Panc1 (cell line): ENCODE measurements at regions not wholly inside any gene's neighbourhood (a gene's known extent, or its start where the extent isn't known, plus 50 kb on each side); places are given as distances from the start of the nearest gene placed in this dataset.

Experiments used
- ATAC-seq: fragments of 200-7000 bp; cut with Tn5 transposase; 2 replicates; pipeline ENCODE4 v1.9.1; 2020; ENCODE audit warnings: mild to moderate bottlenecking, moderate library complexity
- BruUV-seq: library from RNA; stranded (reverse); fragments of 400-500 nt; replicated peaks from 2 replicates; lab custom pipeline; 2021; lab: Mats Ljungman, UMichigan
- CTCF ChIA-PET: fragments of 300-600 bp; sonication (Branson Sonifier 250); formaldehyde crosslinking; loops from one replicate; lab custom pipeline; 2022; ENCODE audit warnings: antibody characterized with exemption; lab: Charles Lee
- POLR2A ChIA-PET: fragments of 300-600 bp; sonication (Branson Sonifier 250); formaldehyde crosslinking; loops from one replicate; lab custom pipeline; 2022; ENCODE audit warnings: antibody characterized with exemption; lab: Charles Lee
- DNase-seq: peaks from one replicate; pipeline ENCODE4 v3.0.0-alpha.2; 2010; ENCODE audit warnings: low read depth, low spot score
- H3K27ac ChIP-seq: 2 replicates; pipeline ENCODE4 v1.5.1; 2011; ENCODE audit warnings: mild to moderate bottlenecking, low read length, inconsistent platforms
- H3K27me3 ChIP-seq: fragments of 200-500 bp; sonication (Bioruptor generic); 2 replicates; pipeline ENCODE4 v1.6.0; 2014; ENCODE audit warnings: low read length, inconsistent platforms; ENCODE audit not compliant: control insufficient read depth, insufficient read depth
- H3K36me3 ChIP-seq: fragments of 200-500 bp; sonication (Bioruptor generic); 2 replicates; pipeline ENCODE4 v1.5.1; 2014; ENCODE audit warnings: inconsistent platforms, mild to moderate bottlenecking, low read length, moderate library complexity; ENCODE audit not compliant: control insufficient read depth, insufficient read depth
- H3K4me1 ChIP-seq: 2 replicates; pipeline ENCODE4 v1.5.1; 2011; ENCODE audit warnings: inconsistent platforms, mild to moderate bottlenecking, low read length, moderate library complexity; ENCODE audit not compliant: control insufficient read depth, insufficient read depth
- H3K4me3 ChIP-seq, 2 experiments: 2 replicates each; pipeline ENCODE4 v1.5.1; 2011 to 2012; ENCODE audit warnings: low read depth in 2 of 2, low read length in 2 of 2, mild to moderate bottlenecking in 2 of 2, inconsistent platforms in 1 of 2, moderate library complexity in 1 of 2
- H3K9me3 ChIP-seq: fragments of 200-500 bp; sonication (Bioruptor generic); 2 replicates; pipeline ENCODE4 v1.5.1; 2014; ENCODE audit warnings: low read depth, mild to moderate bottlenecking, inconsistent platforms, low read length, moderate library complexity; ENCODE audit not compliant: control insufficient read depth, insufficient read depth
- POLR2AphosphoS5 ChIP-seq: IDR thresholded peaks from 2 replicates; pipeline ENCODE4 v1.6.1; 2012; ENCODE audit warnings: mild to moderate bottlenecking, low read depth, low read length, moderate library complexity
- SIN3A ChIP-seq: IDR thresholded peaks from 2 replicates; pipeline ENCODE4 v1.6.1; 2012; ENCODE audit warnings: low read depth, mild to moderate bottlenecking, low read length, moderate library complexity, borderline replicate concordance; ENCODE audit not compliant: insufficient read depth
- TCF7L2 ChIP-seq: IDR thresholded peaks from 2 replicates; pipeline ENCODE4 v1.6.1; 2011; ENCODE audit warnings: mild to moderate bottlenecking, low read depth, low read length, inconsistent platforms
- in situ Hi-C: cut with HindIII; loops from 2 replicates; pipeline ENCODE4 v1.10.0; 2016; ENCODE audit warnings: low sequenced_read_pairs, low pct_unique_long_range_greater_than_20kb
- intact Hi-C: fragments of 100-400 bp; cut with micrococcal nuclease; formaldehyde crosslinking; loops from one replicate; pipeline ENCODE4 v1.10.0; 2022; ENCODE audit not compliant: unreplicated experiment
- TF ChIP-seq, protein P1 (sequence below), 2 experiments: IDR thresholded peaks; 2 replicates each; pipeline ENCODE4 v1.6.1; 2011 to 2012; ENCODE audit warnings: low read depth in 2 of 2, control low read depth in 1 of 2, low read length in 1 of 2, mild to moderate bottlenecking in 1 of 2, moderate library complexity in 1 of 2; ENCODE audit not compliant: insufficient read depth in 1 of 2
- TF ChIP-seq, protein P2 (sequence below): fragments of 450-650 bp; IDR thresholded peaks from 2 replicates; pipeline ENCODE4 v1.5.1; 2017; ENCODE audit warnings: mild to moderate bottlenecking

DNA sequence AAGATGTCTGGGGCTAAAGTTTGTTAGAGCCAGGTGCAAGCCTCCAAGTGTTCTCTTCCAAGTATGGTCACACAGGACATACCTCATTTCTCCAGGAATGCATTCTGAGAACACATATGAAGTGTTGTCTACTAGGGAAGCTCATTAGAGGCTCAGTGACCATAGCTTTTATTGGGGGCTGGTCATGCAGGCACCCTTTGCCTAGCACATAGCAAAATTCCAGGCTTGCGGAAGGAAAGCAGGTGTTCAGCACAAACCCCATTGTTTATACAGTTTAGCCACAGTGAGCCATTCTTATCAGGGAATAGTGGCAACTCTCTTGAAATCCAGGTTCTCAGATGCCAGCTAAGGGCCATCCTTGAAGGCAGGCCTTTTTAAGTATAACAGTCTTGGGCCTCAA, 112.1 kb upstream of the XIST start:
- POLR2A ChIA-PET, result no interaction called here
- intact Hi-C loops, result no loop called here
- Histone ChIP-seq H3K9me3 (no peaks in the 10 kb centered on the region), H3K36me3 (no peaks in the 10 kb centered on the region), H3K4me3 (no peak overlapping the region), H3K27me3 (no peaks in the 10 kb centered on the region), H3K27ac (no peak overlapping the region), H3K4me1 (no peaks in the 10 kb centered on the region)
- no peak for DNase-seq
- no peak for TF ChIP-seq SIN3A
- TF ChIP-seq POLR2AphosphoS5, result no peak
- TF ChIP-seq, protein P1, sequence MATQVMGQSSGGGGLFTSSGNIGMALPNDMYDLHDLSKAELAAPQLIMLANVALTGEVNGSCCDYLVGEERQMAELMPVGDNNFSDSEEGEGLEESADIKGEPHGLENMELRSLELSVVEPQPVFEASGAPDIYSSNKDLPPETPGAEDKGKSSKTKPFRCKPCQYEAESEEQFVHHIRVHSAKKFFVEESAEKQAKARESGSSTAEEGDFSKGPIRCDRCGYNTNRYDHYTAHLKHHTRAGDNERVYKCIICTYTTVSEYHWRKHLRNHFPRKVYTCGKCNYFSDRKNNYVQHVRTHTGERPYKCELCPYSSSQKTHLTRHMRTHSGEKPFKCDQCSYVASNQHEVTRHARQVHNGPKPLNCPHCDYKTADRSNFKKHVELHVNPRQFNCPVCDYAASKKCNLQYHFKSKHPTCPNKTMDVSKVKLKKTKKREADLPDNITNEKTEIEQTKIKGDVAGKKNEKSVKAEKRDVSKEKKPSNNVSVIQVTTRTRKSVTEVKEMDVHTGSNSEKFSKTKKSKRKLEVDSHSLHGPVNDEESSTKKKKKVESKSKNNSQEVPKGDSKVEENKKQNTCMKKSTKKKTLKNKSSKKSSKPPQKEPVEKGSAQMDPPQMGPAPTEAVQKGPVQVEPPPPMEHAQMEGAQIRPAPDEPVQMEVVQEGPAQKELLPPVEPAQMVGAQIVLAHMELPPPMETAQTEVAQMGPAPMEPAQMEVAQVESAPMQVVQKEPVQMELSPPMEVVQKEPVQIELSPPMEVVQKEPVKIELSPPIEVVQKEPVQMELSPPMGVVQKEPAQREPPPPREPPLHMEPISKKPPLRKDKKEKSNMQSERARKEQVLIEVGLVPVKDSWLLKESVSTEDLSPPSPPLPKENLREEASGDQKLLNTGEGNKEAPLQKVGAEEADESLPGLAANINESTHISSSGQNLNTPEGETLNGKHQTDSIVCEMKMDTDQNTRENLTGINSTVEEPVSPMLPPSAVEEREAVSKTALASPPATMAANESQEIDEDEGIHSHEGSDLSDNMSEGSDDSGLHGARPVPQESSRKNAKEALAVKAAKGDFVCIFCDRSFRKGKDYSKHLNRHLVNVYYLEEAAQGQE (IDR thresholded peaks at IDR 0.05; ENCODE audit: insufficient read depth in 1 of 2, low read depth in 2 of 2, low read length in 1 of 2), result no peak
- TF ChIP-seq, protein P2, sequence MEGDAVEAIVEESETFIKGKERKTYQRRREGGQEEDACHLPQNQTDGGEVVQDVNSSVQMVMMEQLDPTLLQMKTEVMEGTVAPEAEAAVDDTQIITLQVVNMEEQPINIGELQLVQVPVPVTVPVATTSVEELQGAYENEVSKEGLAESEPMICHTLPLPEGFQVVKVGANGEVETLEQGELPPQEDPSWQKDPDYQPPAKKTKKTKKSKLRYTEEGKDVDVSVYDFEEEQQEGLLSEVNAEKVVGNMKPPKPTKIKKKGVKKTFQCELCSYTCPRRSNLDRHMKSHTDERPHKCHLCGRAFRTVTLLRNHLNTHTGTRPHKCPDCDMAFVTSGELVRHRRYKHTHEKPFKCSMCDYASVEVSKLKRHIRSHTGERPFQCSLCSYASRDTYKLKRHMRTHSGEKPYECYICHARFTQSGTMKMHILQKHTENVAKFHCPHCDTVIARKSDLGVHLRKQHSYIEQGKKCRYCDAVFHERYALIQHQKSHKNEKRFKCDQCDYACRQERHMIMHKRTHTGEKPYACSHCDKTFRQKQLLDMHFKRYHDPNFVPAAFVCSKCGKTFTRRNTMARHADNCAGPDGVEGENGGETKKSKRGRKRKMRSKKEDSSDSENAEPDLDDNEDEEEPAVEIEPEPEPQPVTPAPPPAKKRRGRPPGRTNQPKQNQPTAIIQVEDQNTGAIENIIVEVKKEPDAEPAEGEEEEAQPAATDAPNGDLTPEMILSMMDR, result no peak
- TF ChIP-seq TCF7L2, result no peak
- BruUV-seq, result no TSS peak
- CTCF ChIA-PET, result no interaction called here
- in situ Hi-C loops, result no loop called here
- ATAC-seq, result no peak

DNA sequence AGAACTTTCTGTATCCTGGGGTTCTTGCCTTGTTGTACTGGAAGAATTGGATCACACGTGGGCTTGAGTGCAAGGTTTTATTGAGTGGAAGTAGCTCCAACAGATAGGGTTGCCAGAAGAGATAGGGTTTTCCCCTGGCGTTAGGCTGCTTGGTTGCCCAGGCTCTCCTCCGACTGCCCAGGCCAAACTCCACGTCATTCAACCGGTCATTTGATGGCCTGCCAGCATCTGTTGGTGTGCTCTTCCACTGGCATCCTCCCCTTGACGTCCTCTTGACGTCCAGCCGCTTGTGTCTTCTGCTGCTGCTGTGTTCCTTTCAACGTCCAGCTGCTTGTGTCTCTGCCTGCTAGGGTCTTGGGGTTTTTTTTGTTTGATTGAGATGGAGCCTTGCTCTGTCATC, 111.2 kb upstream of the XIST start:
- DNase-seq (no peak), ATAC-seq (no peak)
- Histone ChIP-seq H3K27ac (no peak overlapping the region), H3K9me3 (no peaks in the 10 kb centered on the region), H3K4me1 (no peaks in the 10 kb centered on the region), H3K27me3 (no peaks in the 10 kb centered on the region), H3K36me3 (no peaks in the 10 kb centered on the region), H3K4me3 (no peak overlapping the region)
- ChIA-PET POLR2A (no interaction called here), CTCF (no interaction called here)
- TF ChIP-seq, protein P2, result no peak
- TF ChIP-seq POLR2AphosphoS5 (no peak), TCF7L2 (no peak)
- no TSS peak for BruUV-seq
- in situ Hi-C loops (no loop called here), intact Hi-C loops (no loop called here)
